Keratinocyte (primary cell): ENCODE measurements at regions not wholly inside any gene's neighbourhood (a gene's known extent, or its start where the extent isn't known, plus 50 kb on each side); places are given as distances from the start of the nearest gene placed in this dataset.
A peak's percentile ranks its signal among the peaks of the same experiment; 100 is the strongest.

Source experiments
- DNase-seq: peaks from one replicate; pipeline ENCODE4 v3.0.0-alpha.2; 2011; ENCODE audit warnings: low read depth, missing footprints, low spot score
- FAIRE-seq: peaks from 2 replicates; lab custom pipeline; 2011; peaks lifted over from hg19 to GRCh38; lab: Jason Lieb, UNC
- H2AFZ ChIP-seq: 2 replicates; pipeline ENCODE4 v1.6.0; 2012; ENCODE audit warnings: low read length, control low read depth, inconsistent platforms; ENCODE audit not compliant: control insufficient read depth
- H3K27ac ChIP-seq: 2 replicates; pipeline ENCODE4 v1.5.1; 2011; ENCODE audit warnings: low read length; ENCODE audit not compliant: control insufficient read depth, insufficient read depth
- H3K27me3 ChIP-seq: 3 replicates; pipeline ENCODE4 v1.6.0; 2011; ENCODE audit warnings: low read length; ENCODE audit not compliant: control insufficient read depth, insufficient read depth; ENCODE audit errors: extremely low read depth
- H3K36me3 ChIP-seq, 2 experiments: 2 replicates in 1 of 2; 3 replicates in 1 of 2; pipeline ENCODE4 v1.5.1; 2011; ENCODE audit warnings: low read length in 2 of 2, mild to moderate bottlenecking in 1 of 2; ENCODE audit not compliant: control insufficient read depth in 2 of 2, insufficient read depth in 2 of 2; ENCODE audit errors: extremely low read depth in 1 of 2
- H3K4me1 ChIP-seq: 3 replicates; pipeline ENCODE4 v1.5.1; 2011; ENCODE audit warnings: low read length; ENCODE audit not compliant: control insufficient read depth, insufficient read depth; ENCODE audit errors: extremely low read depth
- H3K4me2 ChIP-seq: 3 replicates; pipeline ENCODE4 v1.6.0; 2011; ENCODE audit warnings: low read depth, low read length; ENCODE audit not compliant: control insufficient read depth, insufficient read depth; ENCODE audit errors: extremely low read depth
- H3K4me3 ChIP-seq, 3 experiments: fragments of 200-600 bp in 1 of 3; sonication (generic) in 1 of 3; 2 replicates in 2 of 3; 3 replicates in 1 of 3; pipeline ENCODE4 v1.5.1; 2011 to 2016; ENCODE audit warnings: low read length in 3 of 3, mild to moderate bottlenecking in 3 of 3, control low read depth in 2 of 3, inconsistent platforms in 1 of 3, low read depth in 1 of 3, mixed read lengths in 1 of 3, mixed run types in 1 of 3, moderate library complexity in 1 of 3; ENCODE audit not compliant: control insufficient read depth in 2 of 3, insufficient read depth in 2 of 3; ENCODE audit errors: extremely low read depth in 1 of 3
- H3K79me2 ChIP-seq: 2 replicates; pipeline ENCODE4 v1.6.0; 2012; ENCODE audit warnings: low read length; ENCODE audit not compliant: control insufficient read depth, insufficient read depth
- H3K9ac ChIP-seq: 3 replicates; pipeline ENCODE4 v1.6.0; 2011; ENCODE audit warnings: low read length; ENCODE audit not compliant: control insufficient read depth, insufficient read depth; ENCODE audit errors: extremely low read depth
- H3K9me1 ChIP-seq: 3 replicates; pipeline ENCODE4 v1.6.0; 2011; ENCODE audit warnings: low read length; ENCODE audit not compliant: control insufficient read depth, insufficient read depth; ENCODE audit errors: extremely low read depth
- H3K9me3 ChIP-seq: 2 replicates; pipeline ENCODE4 v1.5.1; 2012; ENCODE audit warnings: low read depth, low read length; ENCODE audit not compliant: control insufficient read depth
- H4K20me1 ChIP-seq: 3 replicates; pipeline ENCODE4 v1.6.0; 2011; ENCODE audit warnings: low read length; ENCODE audit not compliant: control insufficient read depth, insufficient read depth; ENCODE audit errors: extremely low read depth
- CTCF ChIP-seq, 3 experiments: IDR thresholded peaks in 1 of 3; conservative IDR thresholded peaks in 1 of 3; optimal IDR thresholded peaks in 1 of 3; 2 replicates in 2 of 3; 3 replicates in 1 of 3; pipeline versions ENCODE3 to v1.5.1; 2011; ENCODE audit warnings: low read length in 3 of 3, mild to moderate bottlenecking in 3 of 3, moderate library complexity in 2 of 3, control low read depth in 1 of 3, inconsistent platforms in 1 of 3; ENCODE audit not compliant: insufficient read depth in 2 of 3; ENCODE audit errors: extremely low read depth in 1 of 3
- EZH2 ChIP-seq: IDR thresholded peaks from one replicate; pipeline ENCODE4 v1.6.1; 2012; ENCODE audit warnings: inconsistent platforms, mild to moderate bottlenecking, low read length, moderate library complexity
- dilution Hi-C: fragments of 300-500 bp; cut with MboI; formaldehyde crosslinking; loops from one replicate; pipeline ENCODE4 v1.7.0; 2020; ENCODE audit warnings: low sequenced_read_pairs; ENCODE audit not compliant: extremely low pct_ligation_motif_present

- Histone ChIP-seq H4K20me1 (no peaks in the 10 kb centered on the region), H3K27me3 (no peaks in the 10 kb centered on the region), H3K9ac (no peak overlapping the region), H3K4me2 (no peak overlapping the region), H3K9me3 (no peaks in the 10 kb centered on the region), H3K27ac (no peak overlapping the region), H3K4me3 (no peak overlapping the region), H3K9me1 (no peaks in the 10 kb centered on the region), H3K36me3 (no peaks in the 10 kb centered on the region), H3K79me2 (no peaks in the 10 kb centered on the region), H3K4me1 (peaks cover 4% of the 10 kb centered on the region), H2AFZ (no peak overlapping the region)
- FAIRE-seq (peak; percentile 53), DNase-seq (no peak)
- TF ChIP-seq CTCF (optimal IDR thresholded peaks at IDR 0.05 in 1 of 3, IDR thresholded peaks at IDR 0.05 in 1 of 3, conservative IDR thresholded peaks at IDR 0.05 in 1 of 3; ENCODE audit: extremely low read depth in 1 of 3, insufficient read depth in 2 of 3, low read length in 3 of 3) (no peak), EZH2 (no peak)
- dilution Hi-C loops = no loop called here
Observed at GRCh38 chr7:68038621-68039314, 1042.1 kb downstream of the TYW1 start.

GRCh38 chr7:68041554-68041953 is 1044.9 kb downstream of the TYW1 start:
- H3K9ac ChIP-seq = no peak overlapping the region
- no peaks in the 10 kb centered on the region for H3K79me2 ChIP-seq
- DNase-seq (no peak), FAIRE-seq (no peak)
- H4K20me1 ChIP-seq = no peaks in the 10 kb centered on the region
- dilution Hi-C loops = no loop called here
- no peaks in the 10 kb centered on the region for H3K36me3 ChIP-seq
- no peak overlapping the region for H3K4me2 ChIP-seq
- H3K27me3 ChIP-seq = no peaks in the 10 kb centered on the region
- no peaks in the 10 kb centered on the region for H3K9me1 ChIP-seq
- peaks cover 4% of the 10 kb centered on the region for H3K4me1 ChIP-seq
- TF ChIP-seq CTCF (optimal IDR thresholded peaks at IDR 0.05 in 1 of 3, IDR thresholded peaks at IDR 0.05 in 1 of 3, conservative IDR thresholded peaks at IDR 0.05 in 1 of 3; ENCODE audit: extremely low read depth in 1 of 3, insufficient read depth in 2 of 3, low read length in 3 of 3) (no peak), EZH2 (no peak)
- H2AFZ ChIP-seq = no peak overlapping the region
- no peak overlapping the region for H3K27ac ChIP-seq
- no peak overlapping the region for H3K4me3 ChIP-seq
- no peaks in the 10 kb centered on the region for H3K9me3 ChIP-seq
